Astrocyte (in vitro differentiated cells and primary cell): ENCODE measurements at regions not wholly inside any gene's neighbourhood (a gene's known extent, or its start where the extent isn't known, plus 50 kb on each side); places are given as distances from the start of the nearest gene placed in this dataset.

Source experiments
- DNase-seq: peaks from one replicate; pipeline ENCODE4 v3.0.0-alpha.2; 2010; ENCODE audit warnings: low read depth
- FAIRE-seq: peaks from 2 replicates; lab custom pipeline; 2011; peaks lifted over from hg19 to GRCh38; lab: Jason Lieb, UNC
- H2AFZ ChIP-seq: 2 replicates; pipeline ENCODE4 v1.6.0; 2012; ENCODE audit warnings: low read depth, low read length, inconsistent platforms
- H3K27ac ChIP-seq: 2 replicates; pipeline ENCODE4 v1.5.1; 2011; ENCODE audit warnings: low read depth, low read length, inconsistent platforms
- H3K27me3 ChIP-seq: 2 replicates; pipeline ENCODE4 v1.6.0; 2011; ENCODE audit warnings: low read length, inconsistent platforms; ENCODE audit not compliant: insufficient read depth
- H3K36me3 ChIP-seq: 2 replicates; pipeline ENCODE4 v1.5.1; 2011; ENCODE audit warnings: low read length, inconsistent platforms; ENCODE audit not compliant: insufficient read depth
- H3K4me1 ChIP-seq: 2 replicates; pipeline ENCODE4 v1.5.1; 2011; ENCODE audit warnings: low read length, inconsistent platforms; ENCODE audit not compliant: insufficient read depth
- H3K4me2 ChIP-seq: 2 replicates; pipeline ENCODE4 v1.6.0; 2012; ENCODE audit warnings: low read length, inconsistent platforms
- H3K4me3 ChIP-seq: 2 replicates; pipeline ENCODE4 v1.5.1; 2011; ENCODE audit warnings: low read depth, mild to moderate bottlenecking, low read length, inconsistent platforms; ENCODE audit not compliant: insufficient read depth
- H3K79me2 ChIP-seq: 2 replicates; pipeline ENCODE4 v1.6.0; 2012; ENCODE audit warnings: mild to moderate bottlenecking, low read length, inconsistent platforms; ENCODE audit not compliant: insufficient read depth
- H3K9ac ChIP-seq: 2 replicates; pipeline ENCODE4 v1.6.0; 2012; ENCODE audit warnings: mild to moderate bottlenecking, low read length, inconsistent platforms
- H3K9me3 ChIP-seq: 2 replicates; pipeline ENCODE4 v1.5.1; 2012; ENCODE audit warnings: low read depth, mild to moderate bottlenecking, low read length, inconsistent platforms; ENCODE audit not compliant: insufficient read depth
- H4K20me1 ChIP-seq: 2 replicates; pipeline ENCODE4 v1.6.0; 2012; ENCODE audit warnings: low read length, inconsistent platforms; ENCODE audit not compliant: insufficient read depth
- H3K27ac Mint-ChIP-seq: one replicate; pipeline ENCODE4 v1.8.0; 2021; ENCODE audit warnings: mild to moderate bottlenecking, mixed read lengths; ENCODE audit not compliant: unreplicated experiment
- H3K27me3 Mint-ChIP-seq: one replicate; pipeline ENCODE4 v1.8.0; 2021; ENCODE audit warnings: low read depth, mixed read lengths; ENCODE audit not compliant: unreplicated experiment
- H3K36me3 Mint-ChIP-seq: one replicate; pipeline ENCODE4 v1.8.0; 2021; ENCODE audit warnings: low read depth, mixed read lengths; ENCODE audit not compliant: unreplicated experiment
- H3K4me1 Mint-ChIP-seq: one replicate; pipeline ENCODE4 v1.8.0; 2021; ENCODE audit warnings: low read depth, mixed read lengths; ENCODE audit not compliant: unreplicated experiment
- H3K4me3 Mint-ChIP-seq: one replicate; pipeline ENCODE4 v1.8.0; 2021; ENCODE audit warnings: mild to moderate bottlenecking, moderate library complexity, mixed read lengths; ENCODE audit not compliant: unreplicated experiment
- H3K9me3 Mint-ChIP-seq: one replicate; pipeline ENCODE4 v1.8.0; 2021; ENCODE audit warnings: mild to moderate bottlenecking, mixed read lengths; ENCODE audit not compliant: unreplicated experiment
- CTCF ChIP-seq: IDR thresholded peaks from 2 replicates; pipeline ENCODE4 v1.5.1; 2011; ENCODE audit warnings: low read depth, mild to moderate bottlenecking, inconsistent platforms, low read length, moderate library complexity; ENCODE audit not compliant: insufficient read depth
- EZH2 ChIP-seq: IDR thresholded peaks from 2 replicates; pipeline ENCODE4 v1.6.1; 2012; ENCODE audit warnings: mild to moderate bottlenecking, low read length, inconsistent platforms; ENCODE audit not compliant: insufficient read depth

DNA sequence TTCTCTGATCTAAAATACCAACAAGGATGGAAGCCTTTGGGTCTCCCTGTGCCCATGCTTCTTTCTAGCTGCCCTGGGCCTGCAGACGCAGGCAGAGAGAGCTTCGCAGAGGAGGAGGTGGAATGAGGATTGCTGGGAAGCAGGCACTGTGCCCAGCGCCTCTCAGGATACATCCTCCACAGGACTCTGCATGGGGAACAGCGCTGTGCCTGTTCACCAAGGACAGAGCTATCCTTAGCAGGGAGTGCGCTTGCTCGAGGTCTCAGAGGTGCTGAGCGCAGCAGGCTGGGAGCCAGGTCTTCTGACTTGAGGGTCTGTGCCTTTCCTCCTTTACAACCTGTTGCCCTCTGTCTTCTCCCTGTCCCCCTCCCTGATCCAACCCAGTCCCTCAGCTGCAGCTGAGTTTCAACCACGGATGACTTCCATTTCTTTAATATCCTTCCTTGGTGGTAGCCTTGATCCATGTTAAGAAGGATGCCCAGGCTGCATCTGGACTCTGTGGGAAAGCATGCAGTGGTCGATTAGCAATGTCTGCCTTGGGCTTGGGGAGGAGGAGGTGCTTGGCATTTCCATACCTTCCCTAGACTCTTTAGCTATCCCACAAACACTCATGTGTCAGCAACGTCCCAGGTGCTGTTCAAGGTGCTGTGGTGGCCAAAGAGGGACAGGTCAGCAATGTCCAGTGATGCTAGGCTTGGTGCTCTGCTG is 219.6 kb upstream of the GPR26 start:
- Histone ChIP-seq H3K79me2 (no peaks in the 10 kb centered on the region), H3K27me3 (no peaks in the 10 kb centered on the region), H3K27ac (no peak overlapping the region), H3K9me3 (no peaks in the 10 kb centered on the region), H3K4me1 (no peaks in the 10 kb centered on the region), H3K4me2 (no peak overlapping the region), H2AFZ (no peak overlapping the region), H3K4me3 (no peak overlapping the region), H3K9ac (no peak overlapping the region), H4K20me1 (no peaks in the 10 kb centered on the region), H3K36me3 (no peaks in the 10 kb centered on the region)
- no peak for FAIRE-seq
- Mint-ChIP-seq H3K27ac (no peak overlapping the region), H3K27me3 (peaks cover 33% of the 10 kb centered on the region), H3K9me3 (peaks cover 2% of the 10 kb centered on the region), H3K4me1 (peaks cover 2% of the 10 kb centered on the region), H3K4me3 (no peak overlapping the region), H3K36me3 (no peaks in the 10 kb centered on the region)
- TF ChIP-seq CTCF (no peak), EZH2 (no peak)
- DNase-seq: no peak

DNA sequence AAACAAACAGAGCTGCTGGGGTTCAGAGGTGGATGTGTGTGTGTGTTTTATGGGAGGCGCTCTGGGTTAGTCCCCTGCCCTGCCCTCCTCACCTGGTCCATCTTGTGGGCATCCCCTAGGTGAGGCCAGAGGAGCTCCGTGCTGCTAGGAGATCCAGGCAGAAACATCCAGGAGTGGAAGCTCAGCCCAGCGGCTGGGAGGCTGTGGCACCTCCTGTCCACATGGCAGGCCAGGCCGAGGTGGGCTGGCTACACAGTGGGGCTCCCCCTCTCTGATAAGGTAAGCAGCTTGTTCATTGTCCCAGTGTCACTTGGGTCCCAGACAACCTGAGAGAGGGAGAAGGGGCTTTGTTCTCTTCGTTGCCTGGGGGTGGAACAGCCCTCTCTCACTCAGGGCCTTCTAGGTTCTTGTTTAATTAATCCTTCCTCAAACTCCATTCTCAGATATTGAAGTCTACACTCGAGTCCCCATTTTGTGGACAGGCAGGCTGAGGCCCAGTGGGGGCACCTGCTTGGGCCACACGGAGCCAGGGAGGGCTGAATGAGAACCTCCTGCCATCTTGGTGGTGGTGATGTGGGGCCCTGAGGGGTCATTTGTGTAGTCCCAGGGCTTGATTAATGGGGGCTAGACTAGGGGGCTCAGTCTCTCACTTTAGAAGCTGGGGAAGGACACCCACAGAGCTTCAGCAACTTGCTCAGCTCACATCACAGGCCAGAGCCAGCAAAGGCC is 216.8 kb upstream of the GPR26 start:
- no peak overlapping the region for H3K27ac ChIP-seq
- H3K4me2 ChIP-seq: no peak overlapping the region
- no peaks in the 10 kb centered on the region for H3K9me3 ChIP-seq
- Mint-ChIP-seq H3K4me1 (peaks cover 2% of the 10 kb centered on the region), H3K9me3 (peaks cover 4% of the 10 kb centered on the region), H3K27me3 (peaks cover 26% of the 10 kb centered on the region), H3K36me3 (no peaks in the 10 kb centered on the region), H3K27ac (no peak overlapping the region), H3K4me3 (no peak overlapping the region)
- FAIRE-seq: no peak
- H3K79me2 ChIP-seq: no peaks in the 10 kb centered on the region
- no peaks in the 10 kb centered on the region for H3K27me3 ChIP-seq
- DNase-seq: no peak
- H3K9ac ChIP-seq: no peak overlapping the region
- no peak overlapping the region for H2AFZ ChIP-seq
- H3K4me1 ChIP-seq: no peaks in the 10 kb centered on the region
- H4K20me1 ChIP-seq: no peaks in the 10 kb centered on the region
- TF ChIP-seq EZH2 (no peak), CTCF (no peak)
- H3K4me3 ChIP-seq: no peak overlapping the region
- no peaks in the 10 kb centered on the region for H3K36me3 ChIP-seq
